Neural progenitor cell (in vitro differentiated cells): ENCODE measurements at regions not wholly inside any gene's neighbourhood (a gene's known extent, or its start where the extent isn't known, plus 50 kb on each side); places are given as distances from the start of the nearest gene placed in this dataset.

Experiments used
- CTCF ChIP-seq: fragments of 200-600 bp; sonication (generic); IDR thresholded peaks from 2 replicates; pipeline ENCODE4 v1.5.1; 2017; ENCODE audit warnings: antibody characterized with exemption, mild to moderate bottlenecking
- EZH2phosphoT487 ChIP-seq: fragments of 200-600 bp; sonication (generic); IDR thresholded peaks from 2 replicates; pipeline ENCODE4 v1.6.1; 2017; ENCODE audit warnings: antibody characterized with exemption

- TF ChIP-seq CTCF (no peak), EZH2phosphoT487 (no peak)
Measured at GRCh38 chr5:60183881-60184280, 290.4 kb upstream of the PDE4D start.
